ENCODE measurements at regions not wholly inside any gene's neighbourhood (a gene's known extent, or its start where the extent isn't known, plus 50 kb on each side); places are given as distances from the start of the nearest gene placed in this dataset.

DNA sequence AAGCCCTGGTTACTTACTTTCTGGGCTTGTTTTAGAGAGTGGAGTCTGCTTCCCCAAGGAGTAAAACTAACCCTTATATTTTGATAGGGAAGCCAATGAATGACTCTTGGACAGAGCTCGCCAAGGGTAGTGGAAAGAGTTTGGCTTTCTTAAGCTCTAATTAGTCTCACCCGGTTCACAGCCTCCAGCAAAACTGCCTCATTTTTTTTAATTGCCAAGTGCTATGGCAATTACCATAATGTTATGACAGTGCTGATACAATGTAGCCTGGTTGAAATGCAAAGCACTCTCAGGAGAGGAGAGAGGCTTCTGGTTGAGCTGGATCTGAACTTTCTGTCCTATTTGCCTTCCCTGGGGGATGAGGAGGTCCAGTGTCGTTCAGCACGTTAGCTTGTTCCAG lies 376.1 kb upstream of the CHRM2 start:
- H3F3A ChIP-seq (ENCODE audit: low read length, unreplicated experiment), result no peaks in the 10 kb centered on the region
- intact Hi-C loops (cut with micrococcal nuclease), result no loop called here

DNA sequence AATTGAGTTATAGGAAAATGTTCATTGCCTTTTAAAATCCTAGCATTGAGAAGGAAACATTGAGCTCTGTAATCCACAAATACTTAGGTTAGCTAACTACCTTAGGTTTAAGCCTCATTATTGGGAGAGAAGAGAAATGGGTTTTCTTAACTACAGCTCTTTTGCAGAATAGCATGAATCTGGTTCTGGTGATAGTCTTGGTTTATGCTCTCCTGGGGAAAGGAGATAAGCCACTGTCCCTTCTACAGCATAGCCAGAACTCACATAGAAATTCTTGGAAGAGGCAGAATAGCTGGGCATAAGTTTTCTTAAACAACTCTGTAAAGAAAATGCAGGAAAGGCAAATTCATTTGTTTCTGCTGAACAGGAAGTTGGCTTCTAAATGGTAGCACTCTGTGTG lies 378.6 kb upstream of the CHRM2 start:
- Histone ChIP-seq H3F3A (ENCODE audit: low read length, unreplicated experiment) (no peaks in the 10 kb centered on the region), H2AFZ (ENCODE audit: low read length) (no peak overlapping the region), H3K9me3 (ENCODE audit: low read length) (no peaks in the 10 kb centered on the region), H3K79me2 (ENCODE audit: low read length) (no peaks in the 10 kb centered on the region), H3K4me1 (ENCODE audit: insufficient read depth, low read length) (no peaks in the 10 kb centered on the region), H3K36me3 (ENCODE audit: low read depth, low read length) (no peaks in the 10 kb centered on the region), H4K20me1 (ENCODE audit: low read length) (no peaks in the 10 kb centered on the region), H3K4me3 (ENCODE audit: low read length) (no peak overlapping the region), H3K4me2 (ENCODE audit: low read length) (no peak overlapping the region), H3K27ac (ENCODE audit: low read length) (no peak overlapping the region), H3K9ac (ENCODE audit: low read length) (no peak overlapping the region), H3K9me2 (replicated peaks; ENCODE audit: low read length) (no peaks in the 10 kb centered on the region), H3K27me3 (ENCODE audit: low read length) (no peaks in the 10 kb centered on the region)
- no peak for ATAC-seq
- TF ChIP-seq, protein P1, sequence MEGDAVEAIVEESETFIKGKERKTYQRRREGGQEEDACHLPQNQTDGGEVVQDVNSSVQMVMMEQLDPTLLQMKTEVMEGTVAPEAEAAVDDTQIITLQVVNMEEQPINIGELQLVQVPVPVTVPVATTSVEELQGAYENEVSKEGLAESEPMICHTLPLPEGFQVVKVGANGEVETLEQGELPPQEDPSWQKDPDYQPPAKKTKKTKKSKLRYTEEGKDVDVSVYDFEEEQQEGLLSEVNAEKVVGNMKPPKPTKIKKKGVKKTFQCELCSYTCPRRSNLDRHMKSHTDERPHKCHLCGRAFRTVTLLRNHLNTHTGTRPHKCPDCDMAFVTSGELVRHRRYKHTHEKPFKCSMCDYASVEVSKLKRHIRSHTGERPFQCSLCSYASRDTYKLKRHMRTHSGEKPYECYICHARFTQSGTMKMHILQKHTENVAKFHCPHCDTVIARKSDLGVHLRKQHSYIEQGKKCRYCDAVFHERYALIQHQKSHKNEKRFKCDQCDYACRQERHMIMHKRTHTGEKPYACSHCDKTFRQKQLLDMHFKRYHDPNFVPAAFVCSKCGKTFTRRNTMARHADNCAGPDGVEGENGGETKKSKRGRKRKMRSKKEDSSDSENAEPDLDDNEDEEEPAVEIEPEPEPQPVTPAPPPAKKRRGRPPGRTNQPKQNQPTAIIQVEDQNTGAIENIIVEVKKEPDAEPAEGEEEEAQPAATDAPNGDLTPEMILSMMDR (conservative IDR thresholded peaks at IDR 0.05; ENCODE audit: low read depth, low read length), result no peak
- no peak for TF ChIP-seq EZH2 (IDR thresholded peaks at IDR 0.05; ENCODE audit: low read length, unreplicated experiment)
- TF ChIP-seq EZH2phosphoT487 (IDR thresholded peaks at IDR 0.05; ENCODE audit: borderline replicate concordance, low read length), result no peak
- CTCF ChIA-PET, result no interaction called here
- BruUV-seq (replicated peaks), result no TSS peak
- intact Hi-C loops (cut with micrococcal nuclease), result no loop called here
- no peak for DNase-seq
- POLR2A ChIA-PET (ENCODE audit: unreplicated experiment), result no interaction called here

More for the DNA sequence above, 376.1 kb upstream of the CHRM2 start:
- Histone ChIP-seq H3K79me2 (ENCODE audit: low read length) (no peaks in the 10 kb centered on the region), H3K9ac (ENCODE audit: low read length) (no peak overlapping the region), H3K27me3 (ENCODE audit: low read length) (no peaks in the 10 kb centered on the region), H2AFZ (ENCODE audit: low read length) (no peak overlapping the region), H3K36me3 (ENCODE audit: low read depth, low read length) (no peaks in the 10 kb centered on the region), H3K9me2 (replicated peaks; ENCODE audit: low read length) (no peaks in the 10 kb centered on the region), H3K4me2 (ENCODE audit: low read length) (no peak overlapping the region), H3K27ac (ENCODE audit: low read length) (no peak overlapping the region), H3K4me3 (ENCODE audit: low read length) (no peak overlapping the region), H3K4me1 (ENCODE audit: insufficient read depth, low read length) (no peaks in the 10 kb centered on the region), H4K20me1 (ENCODE audit: low read length) (no peaks in the 10 kb centered on the region), H3K9me3 (ENCODE audit: low read length) (no peaks in the 10 kb centered on the region)
- BruUV-seq (replicated peaks), result no TSS peak
- DNase-seq (no peak), ATAC-seq (no peak)
- TF ChIP-seq, protein P1 (conservative IDR thresholded peaks at IDR 0.05; ENCODE audit: low read depth, low read length), result no peak
- CTCF ChIA-PET, result no interaction called here
- POLR2A ChIA-PET (ENCODE audit: unreplicated experiment), result no interaction called here

DNA sequence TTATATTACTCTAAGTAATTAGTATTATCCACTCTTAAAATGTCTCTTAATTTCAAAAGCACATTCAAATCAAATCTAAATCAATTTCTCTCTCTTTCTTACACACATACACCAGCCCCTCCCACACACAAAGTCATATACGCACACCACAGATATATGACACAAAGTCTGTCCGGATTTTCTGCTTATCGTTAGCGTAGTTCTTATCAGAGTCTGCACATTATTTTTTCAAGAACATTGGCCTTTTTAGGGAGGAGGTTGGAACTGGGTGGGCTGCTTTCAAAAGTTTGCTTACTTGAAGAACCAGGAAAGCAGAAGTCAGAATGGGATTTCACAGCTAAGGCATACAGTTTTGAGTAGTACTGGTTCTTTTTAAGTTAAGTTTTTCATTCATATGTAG lies 387.6 kb upstream of the CHRM2 start:
- H3K4me2 ChIP-seq (ENCODE audit: low read length), result no peak overlapping the region
- no peak overlapping the region for H3K27ac ChIP-seq (ENCODE audit: low read length)
- intact Hi-C loops (cut with micrococcal nuclease), result no loop called here
- CTCF ChIA-PET, result no interaction called here
- H3K36me3 ChIP-seq (ENCODE audit: low read depth, low read length), result no peaks in the 10 kb centered on the region
- TF ChIP-seq EZH2 (IDR thresholded peaks at IDR 0.05; ENCODE audit: low read length, unreplicated experiment), result no peak
- TF ChIP-seq, protein P1 (conservative IDR thresholded peaks at IDR 0.05; ENCODE audit: low read depth, low read length), result no peak
- TF ChIP-seq EZH2phosphoT487 (IDR thresholded peaks at IDR 0.05; ENCODE audit: borderline replicate concordance, low read length), result no peak
- ATAC-seq (no peak), DNase-seq (no peak)
- H3K4me3 ChIP-seq (ENCODE audit: low read length), result no peak overlapping the region
- no peaks in the 10 kb centered on the region for H3K79me2 ChIP-seq (ENCODE audit: low read length)
- H3K9me3 ChIP-seq (ENCODE audit: low read length), result no peaks in the 10 kb centered on the region
- POLR2A ChIA-PET (ENCODE audit: unreplicated experiment), result no interaction called here
- H2AFZ ChIP-seq (ENCODE audit: low read length), result no peak overlapping the region
- no peaks in the 10 kb centered on the region for H3K27me3 ChIP-seq (ENCODE audit: low read length)
- no peaks in the 10 kb centered on the region for H3K9me2 ChIP-seq (replicated peaks; ENCODE audit: low read length)
- no peaks in the 10 kb centered on the region for H4K20me1 ChIP-seq (ENCODE audit: low read length)
- H3F3A ChIP-seq (ENCODE audit: low read length, unreplicated experiment), result no peaks in the 10 kb centered on the region
- H3K4me1 ChIP-seq (ENCODE audit: insufficient read depth, low read length), result no peaks in the 10 kb centered on the region
- H3K9ac ChIP-seq (ENCODE audit: low read length), result no peak overlapping the region
- BruUV-seq (replicated peaks), result no TSS peak
